ENCODE measurements at regions not wholly inside any gene's neighbourhood (a gene's known extent, or its start where the extent isn't known, plus 50 kb on each side); places are given as distances from the start of the nearest gene placed in this dataset.

DNA sequence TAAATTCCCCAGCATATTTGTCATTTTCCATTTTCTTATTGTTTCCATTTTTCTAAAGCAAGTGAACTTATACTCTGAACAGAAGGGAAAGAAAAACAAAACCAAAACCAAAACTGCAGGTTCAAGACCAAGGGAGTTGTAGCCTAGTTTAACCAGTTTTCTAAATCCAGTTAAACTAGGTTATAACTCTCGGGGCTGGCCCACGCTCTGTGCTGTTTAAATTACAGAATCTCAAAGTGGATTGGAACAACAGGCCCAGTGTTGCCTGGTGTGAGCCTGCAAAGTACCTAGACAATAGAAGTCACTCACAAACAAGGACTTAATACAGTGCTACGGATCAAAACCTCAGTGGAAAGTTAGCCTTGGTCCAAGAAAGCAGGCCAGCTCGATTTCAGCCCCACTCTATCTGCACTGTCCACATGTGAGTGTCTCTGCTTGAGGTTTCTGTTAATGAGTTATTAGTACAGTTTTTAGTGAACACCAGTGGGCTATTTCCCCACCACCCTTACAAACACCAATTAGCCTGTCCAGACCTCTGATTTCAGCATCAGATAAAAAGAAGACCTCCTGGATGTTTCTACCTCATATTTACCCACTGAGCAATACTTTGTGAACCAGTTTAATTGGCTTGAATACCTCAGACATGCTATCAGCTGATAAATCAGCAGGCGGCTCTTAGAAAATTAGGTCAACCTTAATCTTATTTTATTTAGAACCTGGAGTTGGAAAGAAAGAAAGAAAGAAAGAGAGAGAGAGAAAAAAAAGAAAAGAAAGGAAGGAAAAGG is 93.8 kb upstream of the PDZRN3 start:
- TF ChIP-seq, protein P1, sequence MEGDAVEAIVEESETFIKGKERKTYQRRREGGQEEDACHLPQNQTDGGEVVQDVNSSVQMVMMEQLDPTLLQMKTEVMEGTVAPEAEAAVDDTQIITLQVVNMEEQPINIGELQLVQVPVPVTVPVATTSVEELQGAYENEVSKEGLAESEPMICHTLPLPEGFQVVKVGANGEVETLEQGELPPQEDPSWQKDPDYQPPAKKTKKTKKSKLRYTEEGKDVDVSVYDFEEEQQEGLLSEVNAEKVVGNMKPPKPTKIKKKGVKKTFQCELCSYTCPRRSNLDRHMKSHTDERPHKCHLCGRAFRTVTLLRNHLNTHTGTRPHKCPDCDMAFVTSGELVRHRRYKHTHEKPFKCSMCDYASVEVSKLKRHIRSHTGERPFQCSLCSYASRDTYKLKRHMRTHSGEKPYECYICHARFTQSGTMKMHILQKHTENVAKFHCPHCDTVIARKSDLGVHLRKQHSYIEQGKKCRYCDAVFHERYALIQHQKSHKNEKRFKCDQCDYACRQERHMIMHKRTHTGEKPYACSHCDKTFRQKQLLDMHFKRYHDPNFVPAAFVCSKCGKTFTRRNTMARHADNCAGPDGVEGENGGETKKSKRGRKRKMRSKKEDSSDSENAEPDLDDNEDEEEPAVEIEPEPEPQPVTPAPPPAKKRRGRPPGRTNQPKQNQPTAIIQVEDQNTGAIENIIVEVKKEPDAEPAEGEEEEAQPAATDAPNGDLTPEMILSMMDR (conservative IDR thresholded peaks at IDR 0.05): no peak
- H3K27ac ChIP-seq: peak overlapping the region; percentile 56

DNA sequence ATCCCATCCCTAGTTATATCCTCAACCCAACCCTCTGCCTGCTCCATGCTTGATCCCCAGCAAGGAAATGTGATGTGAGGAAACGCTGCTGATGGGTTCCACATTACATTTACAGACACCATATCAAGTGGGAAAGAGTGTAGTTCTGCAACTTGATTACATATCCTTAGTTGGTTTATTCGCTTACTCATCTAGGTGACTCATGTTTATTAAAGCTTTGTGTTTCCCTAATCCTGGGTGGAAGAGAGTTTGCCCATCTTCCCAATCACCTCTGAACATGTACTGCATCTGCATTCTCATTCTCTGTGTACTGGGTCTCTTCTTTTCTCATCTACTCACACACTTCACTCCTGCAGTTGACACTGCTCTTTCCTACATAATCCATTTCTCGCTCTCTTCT is 91.7 kb upstream of the PDZRN3 start:
- TF ChIP-seq, protein P1 (conservative IDR thresholded peaks at IDR 0.05): no peak

DNA sequence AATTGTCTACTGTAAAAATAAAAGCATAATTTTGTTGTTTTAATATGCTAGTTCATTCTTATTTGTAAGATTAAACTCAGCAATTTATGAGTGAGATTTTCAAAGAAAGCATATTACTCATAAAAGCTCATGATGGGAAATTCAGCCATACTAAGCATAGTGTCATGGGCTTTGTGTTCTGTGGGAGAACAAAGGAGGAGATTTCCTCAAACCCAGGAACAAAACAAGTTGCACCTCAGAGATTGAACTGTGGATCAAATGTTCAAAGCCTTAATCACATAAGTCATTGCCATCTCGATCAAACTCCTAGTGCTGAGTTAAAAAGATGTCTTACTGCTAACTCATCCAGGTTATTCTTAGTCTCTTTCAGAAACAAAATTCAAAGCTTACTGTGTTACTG is 85.6 kb upstream of the PDZRN3 start:
- H3K27ac ChIP-seq: no peak overlapping the region
- TF ChIP-seq, protein P1 (conservative IDR thresholded peaks at IDR 0.05): no peak

More for the DNA sequence above, 91.7 kb upstream of the PDZRN3 start:
- no peak overlapping the region for H3K27ac ChIP-seq

DNA sequence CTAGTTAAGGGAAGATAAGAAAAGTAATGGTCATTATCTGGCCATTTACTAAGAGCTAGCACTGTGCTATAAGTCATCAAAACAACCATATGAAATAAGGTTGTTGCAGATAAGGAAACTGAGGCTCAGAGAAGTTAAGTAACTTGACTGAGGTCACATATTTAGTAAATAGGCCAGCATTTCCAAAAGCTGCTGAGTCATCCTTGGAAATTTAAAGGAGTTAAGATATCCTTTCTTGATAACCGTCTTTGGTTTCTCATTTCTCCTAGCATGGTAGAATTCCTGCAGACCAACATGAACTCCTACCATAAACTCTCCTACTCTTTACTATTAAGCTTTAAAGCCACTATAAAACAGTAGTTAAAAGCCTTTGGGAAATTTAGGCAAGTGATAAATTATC is 85.0 kb upstream of the PDZRN3 start:
- TF ChIP-seq, protein P1 (conservative IDR thresholded peaks at IDR 0.05): no peak
- H3K27ac ChIP-seq: no peak overlapping the region

DNA sequence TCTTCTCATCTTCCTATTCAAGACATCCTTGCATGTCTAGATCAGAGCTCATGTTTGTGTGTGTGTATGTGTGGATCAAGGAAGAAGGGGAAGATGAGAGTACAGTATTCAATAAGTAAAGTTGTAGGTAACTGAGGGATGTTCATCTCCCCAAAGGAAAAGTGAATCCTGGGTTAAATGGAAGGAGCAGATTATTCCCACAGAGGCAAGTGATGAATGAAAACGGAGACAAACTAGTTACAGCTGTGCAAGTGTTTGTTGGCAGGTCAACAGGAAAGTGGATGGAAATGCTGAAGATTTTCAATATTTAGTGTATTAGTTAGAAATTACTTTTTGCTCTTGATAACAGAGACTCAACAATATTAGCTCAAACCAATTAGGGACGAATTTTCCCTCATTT is 84.2 kb upstream of the PDZRN3 start:
- TF ChIP-seq, protein P1 (conservative IDR thresholded peaks at IDR 0.05): no peak
- no peak overlapping the region for H3K27ac ChIP-seq

DNA sequence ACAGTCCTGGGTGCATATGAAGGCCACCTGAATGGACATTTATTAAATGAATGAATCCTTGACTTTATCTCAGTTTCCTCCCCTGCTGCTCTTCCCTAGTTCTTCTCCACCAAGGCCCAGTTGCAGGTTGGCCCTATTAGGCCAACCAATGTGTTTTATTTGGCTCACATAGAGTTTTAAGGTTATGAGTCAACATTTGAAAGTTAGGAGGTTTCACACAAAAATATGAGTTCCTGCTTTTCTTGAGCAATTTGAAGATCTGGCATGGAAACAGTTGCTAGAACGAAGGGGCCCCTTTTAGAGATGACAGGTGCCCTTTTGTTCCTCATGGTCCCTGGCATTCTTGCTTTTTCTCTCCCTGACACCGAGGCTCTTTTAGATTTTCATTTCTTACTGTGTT is 83.0 kb upstream of the PDZRN3 start:
- TF ChIP-seq, protein P1 (conservative IDR thresholded peaks at IDR 0.05): no peak
- H3K27ac ChIP-seq: no peak overlapping the region

DNA sequence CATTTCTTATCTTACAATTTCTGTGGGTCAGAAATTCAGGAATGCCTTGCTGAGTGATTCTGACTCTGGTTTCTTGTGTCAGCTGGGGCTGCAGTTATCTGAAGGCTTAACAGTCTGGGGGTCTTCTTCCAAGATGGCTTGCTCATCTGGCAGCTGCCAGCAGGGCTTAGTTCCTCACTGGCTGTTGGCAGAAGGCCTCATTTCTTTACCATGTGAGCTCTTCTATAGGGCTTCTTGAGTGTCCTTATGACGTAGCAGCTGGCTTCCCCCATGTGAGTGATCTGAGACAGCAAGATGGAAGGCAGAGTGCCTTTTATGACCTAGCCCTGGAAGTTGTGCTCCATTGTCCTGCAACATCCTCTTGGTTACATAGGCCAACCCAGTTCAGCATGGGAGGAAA is 82.0 kb upstream of the PDZRN3 start:
- TF ChIP-seq, protein P1 (conservative IDR thresholded peaks at IDR 0.05): no peak
- no peak overlapping the region for H3K27ac ChIP-seq
